NT2/D1 (cell line): ENCODE measurements at regions not wholly inside any gene's neighbourhood (a gene's known extent, or its start where the extent isn't known, plus 50 kb on each side); places are given as distances from the start of the nearest gene placed in this dataset.

Experiments used
- DNase-seq: peaks from one replicate; pipeline ENCODE4 v3.0.0-alpha.2; 2011; ENCODE audit warnings: low read depth, low spot score
- H3K27me3 ChIP-seq: 2 replicates; pipeline ENCODE4 v1.6.0; 2011; ENCODE audit warnings: mild to moderate bottlenecking; ENCODE audit not compliant: insufficient read length, insufficient read depth
- H3K36me3 ChIP-seq: 2 replicates; pipeline ENCODE4 v1.6.1; 2011; ENCODE audit warnings: mild to moderate bottlenecking, low read length, mixed read lengths; ENCODE audit not compliant: insufficient read depth, insufficient read length
- H3K4me1 ChIP-seq: 2 replicates; pipeline ENCODE4 v1.5.1; 2011; ENCODE audit not compliant: insufficient read depth, insufficient read length
- H3K4me3 ChIP-seq: 2 replicates; pipeline ENCODE4 v1.5.1; 2011; ENCODE audit warnings: low read depth; ENCODE audit not compliant: insufficient read length
- H3K9ac ChIP-seq: 2 replicates; pipeline ENCODE4 v1.6.0; 2011; ENCODE audit warnings: low read depth; ENCODE audit not compliant: insufficient read length
- H3K9me3 ChIP-seq: 2 replicates; pipeline ENCODE4 v1.5.1; 2011; ENCODE audit warnings: mild to moderate bottlenecking, low read length; ENCODE audit not compliant: insufficient read depth
- SUZ12 ChIP-seq: IDR thresholded peaks from 2 replicates; pipeline ENCODE4 v1.6.1; 2011; ENCODE audit not compliant: insufficient read length, insufficient read depth; ENCODE audit errors: extremely low read depth
- YY1 ChIP-seq: IDR thresholded peaks from 2 replicates; pipeline ENCODE4 v1.6.1; 2011; ENCODE audit not compliant: insufficient read length, insufficient read depth
- ZNF274 ChIP-seq: IDR thresholded peaks from 2 replicates; pipeline ENCODE4 v1.6.1; 2011; ENCODE audit warnings: mild to moderate bottlenecking, low read depth, low read length

DNA sequence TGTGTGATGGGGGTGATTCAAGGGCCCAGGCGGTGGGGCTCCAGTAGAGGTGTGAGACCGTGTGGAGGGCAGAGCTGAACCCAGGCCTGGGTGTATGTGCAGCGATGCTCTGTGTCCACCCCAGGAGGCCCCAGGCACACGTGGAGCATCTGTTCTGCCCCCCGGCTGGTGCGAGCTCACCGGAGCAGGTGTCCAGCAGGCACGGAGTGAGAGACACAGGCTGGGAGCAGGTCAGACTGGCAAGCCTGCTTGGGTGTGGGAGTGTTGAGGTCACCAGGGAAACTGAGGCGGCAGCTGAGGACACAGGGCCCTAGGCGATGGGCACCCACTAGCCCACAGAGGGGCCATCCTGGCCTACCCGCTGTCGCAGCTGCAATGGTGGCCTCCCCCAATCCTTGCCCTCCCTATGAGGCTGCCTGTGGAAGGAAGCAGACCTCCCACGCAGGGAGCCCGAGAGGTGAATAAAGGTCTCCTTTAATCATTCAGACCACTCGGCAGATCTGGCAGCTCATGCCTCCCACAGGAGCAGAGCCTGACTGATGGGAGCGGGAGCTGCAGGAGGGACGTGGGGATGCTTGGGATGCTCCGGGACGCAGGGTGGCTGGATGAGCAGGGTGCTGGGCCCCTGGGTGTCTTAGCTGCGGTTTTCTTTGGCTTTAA is 1165.1 kb downstream of the BRD1 start:
- no peaks in the 10 kb centered on the region for H3K27me3 ChIP-seq
- peaks cover 4% of the 10 kb centered on the region for H3K4me1 ChIP-seq
- no peaks in the 10 kb centered on the region for H3K36me3 ChIP-seq
- H3K9me3 ChIP-seq = peaks cover 20% of the 10 kb centered on the region
- no peak for DNase-seq
- no peak for TF ChIP-seq YY1
- TF ChIP-seq SUZ12 = no peak
- no peak for TF ChIP-seq ZNF274
- no peak overlapping the region for H3K4me3 ChIP-seq
- H3K9ac ChIP-seq = no peak overlapping the region

DNA sequence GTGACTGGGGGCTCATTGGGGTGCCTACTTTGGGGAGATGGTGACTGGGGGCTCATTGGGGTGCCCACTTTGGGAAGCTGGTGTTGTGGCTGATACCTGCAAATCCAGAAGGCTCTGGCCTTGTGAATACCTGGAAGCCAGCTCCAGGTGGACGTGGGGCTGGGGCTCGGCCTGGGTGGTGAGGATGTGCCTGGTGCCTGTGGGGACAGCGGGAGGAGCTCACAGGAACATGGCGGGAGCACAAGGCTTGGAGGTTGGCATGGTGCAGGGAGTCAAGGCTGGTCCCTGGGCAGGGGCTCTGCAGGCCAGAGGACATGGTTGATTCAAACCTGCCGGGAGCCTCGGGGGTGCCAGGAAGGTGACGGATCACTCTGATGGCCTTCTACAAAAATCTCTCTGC is 1165.7 kb downstream of the BRD1 start:
- Histone ChIP-seq H3K4me3 (no peak overlapping the region), H3K36me3 (no peaks in the 10 kb centered on the region), H3K9me3 (peaks cover 20% of the 10 kb centered on the region), H3K9ac (no peak overlapping the region), H3K4me1 (peaks cover 4% of the 10 kb centered on the region), H3K27me3 (no peaks in the 10 kb centered on the region)
- no peak for TF ChIP-seq YY1
- no peak for TF ChIP-seq ZNF274
- TF ChIP-seq SUZ12 = no peak
- DNase-seq = no peak

DNA sequence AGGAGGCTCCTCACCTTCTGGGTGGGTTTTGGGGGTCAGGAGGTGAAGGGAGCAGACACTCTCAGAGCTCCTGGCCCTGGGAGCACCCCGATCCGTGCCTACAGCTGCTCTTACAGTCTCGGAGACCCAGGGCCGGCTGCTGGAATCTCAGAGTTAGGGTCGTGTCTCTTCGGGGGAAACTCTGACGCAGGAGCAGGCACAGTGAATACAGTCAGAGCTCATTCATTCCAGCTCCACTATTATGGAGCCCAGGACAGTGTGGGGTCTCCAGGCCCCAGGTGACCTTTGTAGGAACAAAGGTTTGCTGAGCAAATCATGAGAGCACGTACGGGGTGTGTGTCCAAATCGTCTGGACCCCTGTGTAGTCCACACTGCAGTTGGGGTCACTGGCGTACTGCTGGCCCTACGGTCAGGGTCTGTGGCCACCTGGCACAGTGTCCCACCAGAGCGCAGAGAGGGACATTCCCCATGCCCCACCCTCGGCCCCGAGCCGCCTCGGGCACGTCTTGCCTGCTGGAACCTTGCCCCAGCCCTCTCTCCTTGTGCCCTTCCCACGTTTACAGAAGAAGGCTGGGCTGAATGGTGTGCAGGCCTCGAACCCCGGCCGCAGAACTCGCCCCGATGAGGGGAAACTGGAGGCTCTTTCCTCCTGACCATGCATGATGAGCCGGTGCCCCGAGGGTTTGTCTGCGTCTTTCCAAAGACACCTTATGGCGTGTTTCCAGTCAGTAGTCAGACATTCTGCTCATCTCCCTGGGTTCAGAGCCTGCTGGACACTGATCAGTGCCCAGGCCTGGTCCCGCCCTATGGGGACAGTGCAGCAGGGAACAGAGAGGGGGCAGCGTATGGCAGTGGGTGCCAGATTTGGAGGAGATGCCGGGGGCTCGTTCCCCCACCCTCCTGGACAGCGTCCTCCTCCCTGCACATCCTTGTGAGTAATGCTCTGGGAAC is 1166.6 kb downstream of the BRD1 start:
- Histone ChIP-seq H3K36me3 (no peaks in the 10 kb centered on the region), H3K9me3 (peaks cover 20% of the 10 kb centered on the region), H3K4me1 (peaks cover 4% of the 10 kb centered on the region), H3K4me3 (no peak overlapping the region), H3K9ac (no peak overlapping the region), H3K27me3 (no peaks in the 10 kb centered on the region)
- no peak for DNase-seq
- no peak for TF ChIP-seq YY1
- no peak for TF ChIP-seq SUZ12
- no peak for TF ChIP-seq ZNF274

DNA sequence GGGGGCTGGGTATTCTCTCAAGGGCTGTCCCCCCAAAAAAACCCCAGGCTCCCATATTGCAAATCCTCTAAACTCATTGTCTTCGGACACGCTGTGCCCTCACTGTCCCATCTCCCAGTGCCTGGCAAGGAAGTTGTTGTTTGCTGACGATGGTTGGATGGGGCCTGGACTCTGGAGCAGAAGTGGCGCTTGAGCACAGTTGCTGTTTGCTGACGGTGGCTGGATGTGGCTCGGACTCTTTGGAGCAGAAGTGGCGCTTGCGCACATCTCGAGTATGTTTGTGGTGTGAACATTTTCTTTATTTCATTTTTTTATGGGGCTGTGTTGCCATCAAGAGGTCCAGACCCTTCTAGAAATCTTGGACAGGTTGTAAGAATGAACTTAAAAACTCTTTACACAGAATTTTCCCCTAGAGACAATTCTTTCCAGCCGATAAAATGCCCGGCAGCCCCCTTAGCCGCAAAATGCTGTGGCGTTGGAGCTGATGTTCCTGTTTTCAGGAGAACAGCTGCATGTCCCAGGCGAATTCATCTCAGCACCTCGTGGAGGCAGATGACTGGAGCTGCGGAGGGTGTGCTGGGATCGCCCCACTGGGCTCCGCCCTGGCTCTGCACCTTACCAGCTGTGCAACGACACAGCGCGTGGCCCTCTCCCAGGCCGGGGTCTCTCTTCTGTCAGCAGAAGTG is 1167.4 kb downstream of the BRD1 start:
- H3K36me3 ChIP-seq = no peaks in the 10 kb centered on the region
- peaks cover 20% of the 10 kb centered on the region for H3K9me3 ChIP-seq
- H3K4me3 ChIP-seq = no peak overlapping the region
- DNase-seq = no peak
- H3K27me3 ChIP-seq = no peaks in the 10 kb centered on the region
- TF ChIP-seq ZNF274 (no peak), SUZ12 (no peak), YY1 (no peak)
- H3K9ac ChIP-seq = no peak overlapping the region
- peaks cover 4% of the 10 kb centered on the region for H3K4me1 ChIP-seq

DNA sequence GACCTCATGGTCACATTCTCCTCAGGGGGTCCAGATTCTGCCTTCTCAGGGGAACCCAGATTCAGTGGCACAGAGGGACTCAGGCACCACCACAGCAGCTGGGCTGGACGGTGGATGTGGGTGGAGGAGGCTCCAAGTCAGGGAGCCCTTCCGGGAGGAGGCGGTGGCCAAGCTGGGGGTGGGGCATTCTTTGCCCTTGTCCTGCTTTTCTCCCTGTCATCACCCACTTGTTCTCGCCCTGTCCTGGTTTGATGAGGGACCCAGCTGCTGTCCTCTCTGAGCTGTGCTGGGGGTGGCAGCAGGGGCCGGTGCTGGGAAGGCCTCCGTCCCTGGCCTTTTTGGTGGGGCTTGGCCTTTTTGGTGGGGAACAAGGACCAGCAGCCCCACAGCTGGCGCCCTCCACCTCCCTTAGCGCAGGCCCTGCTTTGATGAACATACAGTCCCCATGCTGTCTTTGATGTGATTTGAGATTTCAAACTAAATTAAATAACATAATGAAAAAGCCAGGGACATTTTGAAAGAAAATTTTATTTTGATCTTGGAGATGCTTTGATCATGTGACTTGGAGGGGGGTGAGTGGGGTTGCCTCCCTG is 1168.2 kb downstream of the BRD1 start:
- H3K4me3 ChIP-seq = no peak overlapping the region
- no peak for DNase-seq
- TF ChIP-seq SUZ12 = no peak
- H3K36me3 ChIP-seq = no peaks in the 10 kb centered on the region
- no peaks in the 10 kb centered on the region for H3K27me3 ChIP-seq
- H3K9me3 ChIP-seq = peaks cover 20% of the 10 kb centered on the region
- H3K9ac ChIP-seq = no peak overlapping the region
- peaks cover 4% of the 10 kb centered on the region for H3K4me1 ChIP-seq

DNA sequence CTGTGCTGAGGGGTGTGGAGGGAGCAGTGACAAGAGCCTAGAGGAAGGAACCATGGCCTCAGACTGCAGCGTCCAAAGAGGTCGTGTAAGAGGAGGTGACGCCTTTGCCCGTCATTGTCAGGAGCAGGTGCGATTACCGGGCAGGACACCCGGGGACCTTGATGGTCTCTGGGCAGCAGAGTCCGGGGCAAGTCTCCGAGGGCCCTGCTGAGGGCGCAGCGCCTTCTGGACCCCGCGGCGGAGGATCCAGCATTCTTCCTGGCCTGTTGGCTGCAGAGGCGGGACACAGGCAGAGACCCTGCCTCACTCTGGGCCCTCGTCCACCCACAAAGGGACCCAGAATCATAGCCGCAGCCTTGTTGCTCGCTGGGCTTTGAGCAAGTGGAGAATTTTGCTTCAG is 1168.8 kb downstream of the BRD1 start:
- Histone ChIP-seq H3K4me1 (peaks cover 4% of the 10 kb centered on the region), H3K9me3 (peaks cover 13% of the 10 kb centered on the region), H3K36me3 (no peaks in the 10 kb centered on the region), H3K4me3 (no peak overlapping the region), H3K9ac (no peak overlapping the region), H3K27me3 (no peaks in the 10 kb centered on the region)
- DNase-seq = no peak
- TF ChIP-seq ZNF274 (no peak), SUZ12 (no peak), YY1 (no peak)
